Heart left ventricle (tissue), 13 donors: ENCODE measurements at regions not wholly inside any gene's neighbourhood (a gene's known extent, or its start where the extent isn't known, plus 50 kb on each side); places are given as distances from the start of the nearest gene placed in this dataset.

Experiments used
- CTCF ChIP-seq, 12 donors: fragments of 200-600 bp; sonication (generic) in 4 of 12; IDR thresholded peaks; one replicate each; pipeline versions ENCODE4 v1.5.0 to v1.8.0; 2018 to 2022; ENCODE audit warnings: antibody characterized with exemption in 12 of 12, mild to moderate bottlenecking in 5 of 12
- POLR2A ChIP-seq, 2 donors: fragments of 450-650 bp; IDR thresholded peaks; one replicate each; pipeline ENCODE4 v1.6.1; 2017; ENCODE audit warnings: antibody characterized with exemption in 2 of 2, mild to moderate bottlenecking in 2 of 2, moderate library complexity in 2 of 2
- donor health status: ischemic (EF 13 %, LVEDD 7.1; RV severe dilation, severe dysfunction).
- donor health status: DM: no; HTN: yes; CAD: no.
- donor health status: DM: no; HTN: no; CAD: no.
- donor health status: ischemic (EF 25% LVEDD 6.9; RV normal size, moderate dysfunction).
- donor health status: ischemic (EF 25% LVEDD 5.7; RV mildly dilated, moderate dysfunction).
- donor health status: ischemic (EF 35%, LVEDD 5.7; RV mildly dilated, moderate dysfunction).
- donor health status: nonischemic (EF 11% LVEDD 7.7; RV severe dilation, severe dysfunction).
- donor health status: DM: yes; HTN: yes; CAD: no.
- donor health status: PGD.
- donor health status: ischemic (EF 29% LVEDD 5.4; RV normal size, mild dysfunction).
- donor health status: nonischemic (EF 23%, LVEDD 6.1; RV moderate dilation, normal function).

- TF ChIP-seq POLR2A (IDR thresholded peaks at IDR 0.05) (no peak), CTCF (IDR thresholded peaks at IDR 0.05) (no peak)
Observed at GRCh38 chr10:131722525-131723264, 178.1 kb upstream of the PPP2R2D start.
